ENCODE measurements at regions not wholly inside any gene's neighbourhood (a gene's known extent, or its start where the extent isn't known, plus 50 kb on each side); places are given as distances from the start of the nearest gene placed in this dataset.

- H3K4me2 ChIP-seq (ENCODE audit: control insufficient read depth, extremely low read depth, insufficient read depth, low read depth, low read length) = no peak overlapping the region
- FAIRE-seq (no peak), DNase-seq (ENCODE audit: low read depth, low spot score) (no peak)
- no peaks in the 10 kb centered on the region for H3K9me3 ChIP-seq (ENCODE audit: control insufficient read depth, low read depth, low read length)
- no peak overlapping the region for H3K9ac ChIP-seq (ENCODE audit: control insufficient read depth, extremely low read depth, insufficient read depth, low read length)
- dilution Hi-C loops (cut with MboI; ENCODE audit: extremely low pct_ligation_motif_present, low sequenced_read_pairs) = no loop called here
- no peak overlapping the region for H3K4me3 ChIP-seq (ENCODE audit: control insufficient read depth in 2 of 3, extremely low read depth in 1 of 3, insufficient read depth in 2 of 3, low read depth in 1 of 3, low read length in 3 of 3)
- TF ChIP-seq CTCF (optimal IDR thresholded peaks at IDR 0.05 in 1 of 3, IDR thresholded peaks at IDR 0.05 in 1 of 3, conservative IDR thresholded peaks at IDR 0.05 in 1 of 3; ENCODE audit: extremely low read depth in 1 of 3, insufficient read depth in 2 of 3, low read length in 3 of 3) = no peak
- no peak for TF ChIP-seq EZH2 (IDR thresholded peaks at IDR 0.05; ENCODE audit: low read length)
- H3K36me3 ChIP-seq (ENCODE audit: control insufficient read depth in 2 of 2, extremely low read depth in 1 of 2, insufficient read depth in 2 of 2, low read length in 2 of 2) = no peaks in the 10 kb centered on the region
- no peak overlapping the region for H2AFZ ChIP-seq (ENCODE audit: control insufficient read depth, low read length)
- H4K20me1 ChIP-seq (ENCODE audit: control insufficient read depth, extremely low read depth, insufficient read depth, low read length) = no peaks in the 10 kb centered on the region
- H3K27ac ChIP-seq (ENCODE audit: control insufficient read depth, insufficient read depth, low read length) = no peak overlapping the region
- no peaks in the 10 kb centered on the region for H3K9me1 ChIP-seq (ENCODE audit: control insufficient read depth, extremely low read depth, insufficient read depth, low read length)
- no peaks in the 10 kb centered on the region for H3K4me1 ChIP-seq (ENCODE audit: control insufficient read depth, extremely low read depth, insufficient read depth, low read length)
- H3K27me3 ChIP-seq (ENCODE audit: control insufficient read depth, extremely low read depth, insufficient read depth, low read length) = no peaks in the 10 kb centered on the region
- H3K79me2 ChIP-seq (ENCODE audit: control insufficient read depth, insufficient read depth, low read length) = no peaks in the 10 kb centered on the region
Measured at GRCh38 chr2:167430447-167430846, 542.2 kb downstream of the XIRP2 start.

GRCh38 chr2:167424803-167425755 lies 536.8 kb downstream of the XIRP2 start:
- Histone ChIP-seq H3K27me3 (ENCODE audit: control insufficient read depth, extremely low read depth, insufficient read depth, low read length) (no peaks in the 10 kb centered on the region), H3K79me2 (ENCODE audit: control insufficient read depth, insufficient read depth, low read length) (no peaks in the 10 kb centered on the region), H3K4me1 (ENCODE audit: control insufficient read depth, extremely low read depth, insufficient read depth, low read length) (no peaks in the 10 kb centered on the region), H3K4me3 (ENCODE audit: control insufficient read depth in 2 of 3, extremely low read depth in 1 of 3, insufficient read depth in 2 of 3, low read depth in 1 of 3, low read length in 3 of 3) (no peak overlapping the region), H2AFZ (ENCODE audit: control insufficient read depth, low read length) (no peak overlapping the region), H3K4me2 (ENCODE audit: control insufficient read depth, extremely low read depth, insufficient read depth, low read depth, low read length) (no peak overlapping the region), H3K36me3 (ENCODE audit: control insufficient read depth in 2 of 2, extremely low read depth in 1 of 2, insufficient read depth in 2 of 2, low read length in 2 of 2) (no peaks in the 10 kb centered on the region), H3K9me1 (ENCODE audit: control insufficient read depth, extremely low read depth, insufficient read depth, low read length) (no peaks in the 10 kb centered on the region), H3K9ac (ENCODE audit: control insufficient read depth, extremely low read depth, insufficient read depth, low read length) (no peak overlapping the region), H4K20me1 (ENCODE audit: control insufficient read depth, extremely low read depth, insufficient read depth, low read length) (no peaks in the 10 kb centered on the region), H3K9me3 (ENCODE audit: control insufficient read depth, low read depth, low read length) (no peaks in the 10 kb centered on the region), H3K27ac (ENCODE audit: control insufficient read depth, insufficient read depth, low read length) (no peak overlapping the region)
- FAIRE-seq = no peak
- no peak for DNase-seq (ENCODE audit: low read depth, low spot score)
- dilution Hi-C loops (cut with MboI; ENCODE audit: extremely low pct_ligation_motif_present, low sequenced_read_pairs) = no loop called here
- no peak for TF ChIP-seq EZH2 (IDR thresholded peaks at IDR 0.05; ENCODE audit: low read length)
- no peak for TF ChIP-seq CTCF (optimal IDR thresholded peaks at IDR 0.05 in 1 of 3, IDR thresholded peaks at IDR 0.05 in 1 of 3, conservative IDR thresholded peaks at IDR 0.05 in 1 of 3; ENCODE audit: extremely low read depth in 1 of 3, insufficient read depth in 2 of 3, low read length in 3 of 3)

All from keratinocyte (primary cell).